CD4-positive, alpha-beta T cell treated with Interleukin-10 for 1 hour (primary cell): ENCODE measurements at regions not wholly inside any gene's neighbourhood (a gene's known extent, or its start where the extent isn't known, plus 50 kb on each side); places are given as distances from the start of the nearest gene placed in this dataset.
"Not testable (repeated sequence)": the region's sequence is repeated elsewhere in the genome, so short reads cannot be mapped to it uniquely, and the experiment has no call there.

ENCODE experiments used
- DNase-seq: peaks from one replicate; pipeline ENCODE4 v3.0.0-alpha.2; 2020

GRCh38 chr2:144003460-144004075, 516.4 kb downstream of the ZEB2 start:
- DNase-seq = no peak

DNA sequence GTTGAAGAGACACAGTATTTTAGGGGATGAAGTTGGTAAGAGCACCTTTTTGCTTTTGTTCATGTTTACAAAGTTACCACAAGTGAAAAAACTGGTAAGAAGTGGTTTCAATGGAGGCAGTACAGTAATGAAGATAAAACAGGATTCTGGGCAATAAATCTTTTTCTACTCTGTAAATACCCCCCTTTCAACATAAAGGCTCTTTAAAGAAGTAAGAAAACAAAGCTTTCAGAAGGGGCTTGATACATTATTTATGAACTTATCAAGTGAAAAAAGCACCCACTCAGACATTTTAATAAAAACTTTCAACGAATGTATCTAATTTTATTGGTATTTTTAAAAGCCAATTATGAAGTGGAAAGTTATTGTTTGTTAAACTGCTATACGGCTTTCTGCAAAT, 522.9 kb downstream of the ZEB2 start:
- no peak for DNase-seq

DNA sequence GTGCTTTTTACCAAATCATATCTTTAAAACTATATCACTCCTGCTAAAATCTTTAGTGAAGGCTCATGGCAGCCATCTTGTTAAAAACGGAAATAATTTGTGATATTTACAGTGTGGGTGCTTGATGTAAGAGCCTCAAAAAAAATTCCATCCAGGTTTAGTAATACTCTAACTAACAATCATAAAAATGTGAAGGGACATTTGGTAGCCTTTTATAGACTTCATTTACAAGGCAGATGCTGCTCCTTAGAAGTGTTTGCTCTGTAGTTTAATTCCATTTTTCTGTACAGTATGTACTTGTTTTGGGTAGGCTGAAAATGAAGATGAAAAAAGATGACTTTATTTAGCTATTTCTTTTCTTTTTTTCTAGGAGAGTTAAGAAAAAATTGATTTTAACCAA, 525.0 kb downstream of the ZEB2 start:
- DNase-seq = no peak

- not testable (repeated sequence) for DNase-seq
Measured at GRCh38 chr2:143991596-143991995, 528.3 kb downstream of the ZEB2 start.

- DNase-seq = no peak
Measured at GRCh38 chr2:143988082-143988481, 531.8 kb downstream of the ZEB2 start.

GRCh38 chr2:143981428-143981827, 538.5 kb downstream of the ZEB2 start:
- no peak for DNase-seq

DNA sequence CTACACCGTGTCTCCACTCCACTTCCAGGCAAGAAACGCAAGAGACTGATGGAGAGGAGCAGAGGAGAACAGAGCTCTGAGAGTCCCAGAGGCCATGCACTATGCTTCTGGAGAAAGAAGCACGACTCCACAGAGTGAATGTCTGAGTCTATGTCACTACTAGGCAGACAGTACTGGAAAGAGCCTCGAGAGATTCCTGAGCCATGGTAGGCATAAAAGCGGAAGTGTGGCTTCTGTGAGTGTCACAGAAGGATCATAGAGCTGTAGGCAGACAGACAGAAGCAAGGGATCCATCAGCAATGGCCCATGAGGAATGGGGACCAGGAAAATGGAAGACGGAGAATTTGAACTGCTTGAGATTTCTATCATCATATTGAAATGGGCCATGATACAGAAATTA, 542.6 kb downstream of the ZEB2 start:
- no peak for DNase-seq

DNA sequence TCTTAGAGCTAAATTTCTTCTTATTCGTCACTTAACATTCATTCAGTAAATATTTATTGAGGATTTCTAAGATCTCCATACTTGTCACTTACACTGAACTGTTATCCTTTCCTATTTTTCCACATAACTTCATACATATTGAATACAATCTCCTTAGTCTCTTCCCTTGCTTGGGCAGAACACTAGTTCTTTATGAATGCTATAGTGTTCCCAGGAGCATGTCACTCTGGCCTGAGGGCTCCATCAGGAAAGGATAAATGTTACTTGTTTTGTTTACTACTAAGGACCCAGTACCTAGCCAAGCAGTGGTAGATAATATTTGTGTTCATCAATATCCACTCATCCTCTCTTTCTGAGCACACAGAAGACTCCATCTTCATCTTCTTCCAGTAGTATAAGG, 544.7 kb downstream of the ZEB2 start:
- no peak for DNase-seq

DNA sequence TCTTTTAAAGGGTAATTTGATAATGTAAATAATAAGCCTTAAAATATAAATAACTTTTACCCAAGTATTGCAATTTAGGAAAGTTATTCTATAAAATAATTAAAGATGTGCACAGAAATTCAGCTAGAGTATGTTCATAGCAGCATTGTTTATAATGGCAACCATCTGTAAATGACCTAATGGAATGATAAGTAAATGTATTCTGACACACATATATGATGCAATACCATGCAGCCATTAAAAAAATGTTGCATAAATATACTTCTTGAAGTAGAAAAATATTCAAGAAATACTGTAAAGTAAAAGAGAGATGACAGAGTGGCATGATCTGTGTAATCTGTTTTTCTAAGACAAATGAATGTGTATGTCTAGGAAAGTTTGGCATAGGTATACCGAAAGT, 545.7 kb downstream of the ZEB2 start:
- no peak for DNase-seq

GRCh38 chr2:143968860-143969259, 551.1 kb downstream of the ZEB2 start:
- no peak for DNase-seq

- DNase-seq = no peak
Measured at GRCh38 chr2:143968360-143968759, 551.6 kb downstream of the ZEB2 start.

GRCh38 chr2:143965493-143966164, 554.3 kb downstream of the ZEB2 start:
- no peak for DNase-seq

- no peak for DNase-seq
Measured at GRCh38 chr2:143964891-143965290, 555.0 kb downstream of the ZEB2 start.

GRCh38 chr2:143960177-143960576, 559.7 kb downstream of the ZEB2 start:
- DNase-seq = no peak

DNA sequence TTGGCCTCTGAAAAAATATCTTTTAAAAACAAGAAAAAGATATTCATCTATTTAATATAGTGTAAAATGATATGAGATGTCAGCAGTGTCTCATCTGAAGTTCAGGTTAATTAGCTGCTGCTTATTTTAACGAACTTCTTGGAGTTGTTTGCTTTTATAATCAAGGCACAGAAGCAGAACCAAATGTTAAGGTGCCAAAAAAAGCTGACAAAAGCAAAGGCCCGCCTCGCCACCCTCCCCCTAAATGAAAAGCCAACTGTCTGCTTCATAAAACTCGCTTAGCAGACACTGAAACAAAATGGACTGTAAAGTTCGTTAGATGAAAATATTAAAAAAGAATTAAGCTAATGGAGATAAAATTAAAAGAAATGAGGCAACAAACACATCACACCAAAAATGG, 562.6 kb downstream of the ZEB2 start:
- no peak for DNase-seq

- no peak for DNase-seq
Measured at GRCh38 chr2:143955401-143956065, 564.4 kb downstream of the ZEB2 start.

DNA sequence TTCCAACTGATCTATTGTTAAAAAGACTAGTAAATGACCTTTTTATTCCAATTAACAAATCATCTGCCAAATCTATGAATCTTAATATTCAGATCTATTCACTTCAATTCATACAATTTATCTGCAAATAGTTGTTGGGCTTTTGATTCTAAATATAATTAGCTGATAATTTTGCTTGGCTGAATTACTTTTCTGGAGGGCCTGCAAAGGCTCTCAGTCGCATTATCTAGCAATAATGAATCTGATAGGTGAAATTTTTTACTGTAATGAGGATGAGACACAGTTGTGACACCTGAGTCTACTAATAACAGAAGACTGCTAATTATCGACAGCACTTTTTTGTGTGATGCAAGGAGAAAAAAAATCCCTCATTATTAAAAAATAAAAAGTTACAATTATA, 565.1 kb downstream of the ZEB2 start:
- DNase-seq = no peak

DNA sequence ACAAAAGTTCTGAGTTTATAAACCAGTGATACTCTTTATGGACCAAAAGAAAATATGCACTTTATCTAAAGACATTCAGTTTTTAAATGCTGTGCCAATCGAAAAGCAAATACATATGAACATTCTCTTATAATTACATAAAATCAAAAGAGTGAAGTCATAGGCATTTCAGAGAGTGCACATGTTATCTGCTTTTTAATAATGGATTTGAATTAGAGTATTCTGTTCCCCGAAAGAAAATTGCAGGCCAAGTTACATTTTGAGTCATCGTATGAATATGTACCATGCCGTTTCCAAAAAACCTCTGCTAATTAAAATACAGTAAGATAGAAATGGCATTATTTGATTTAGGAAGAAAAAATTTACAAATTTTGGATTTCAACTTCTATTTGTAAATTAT, 565.7 kb downstream of the ZEB2 start:
- DNase-seq = no peak

DNA sequence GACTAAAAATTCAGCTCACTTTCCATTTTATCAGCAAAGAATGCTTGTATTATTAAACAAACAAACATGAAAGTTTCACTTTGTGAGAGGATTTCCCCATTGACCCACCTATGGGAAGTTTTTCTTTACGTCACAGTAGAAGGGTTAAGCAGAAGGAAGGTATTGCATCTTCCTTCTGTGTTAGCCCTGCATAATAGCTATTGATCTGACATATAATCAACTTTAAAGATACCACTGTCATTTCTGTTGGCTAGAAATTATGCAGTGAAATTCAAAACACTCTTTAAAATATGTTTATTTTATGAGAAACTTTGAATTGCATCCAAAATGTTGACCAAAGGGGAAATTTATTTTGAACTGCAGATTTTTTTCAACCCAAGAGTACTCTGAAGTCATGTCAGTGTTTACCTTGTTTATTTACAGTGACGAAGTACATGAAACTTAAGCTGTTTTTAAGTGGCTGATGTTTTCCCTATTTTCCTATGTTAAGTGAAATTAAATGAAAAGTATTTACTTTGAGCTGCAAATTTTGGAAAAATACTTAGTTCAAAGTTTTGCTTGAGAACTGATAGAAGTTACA, 566.4 kb downstream of the ZEB2 start:
- DNase-seq = no peak

GRCh38 chr2:143952536-143952935, 567.4 kb downstream of the ZEB2 start:
- no peak for DNase-seq

GRCh38 chr2:143950704-143951103, 569.2 kb downstream of the ZEB2 start:
- DNase-seq = no peak

DNA sequence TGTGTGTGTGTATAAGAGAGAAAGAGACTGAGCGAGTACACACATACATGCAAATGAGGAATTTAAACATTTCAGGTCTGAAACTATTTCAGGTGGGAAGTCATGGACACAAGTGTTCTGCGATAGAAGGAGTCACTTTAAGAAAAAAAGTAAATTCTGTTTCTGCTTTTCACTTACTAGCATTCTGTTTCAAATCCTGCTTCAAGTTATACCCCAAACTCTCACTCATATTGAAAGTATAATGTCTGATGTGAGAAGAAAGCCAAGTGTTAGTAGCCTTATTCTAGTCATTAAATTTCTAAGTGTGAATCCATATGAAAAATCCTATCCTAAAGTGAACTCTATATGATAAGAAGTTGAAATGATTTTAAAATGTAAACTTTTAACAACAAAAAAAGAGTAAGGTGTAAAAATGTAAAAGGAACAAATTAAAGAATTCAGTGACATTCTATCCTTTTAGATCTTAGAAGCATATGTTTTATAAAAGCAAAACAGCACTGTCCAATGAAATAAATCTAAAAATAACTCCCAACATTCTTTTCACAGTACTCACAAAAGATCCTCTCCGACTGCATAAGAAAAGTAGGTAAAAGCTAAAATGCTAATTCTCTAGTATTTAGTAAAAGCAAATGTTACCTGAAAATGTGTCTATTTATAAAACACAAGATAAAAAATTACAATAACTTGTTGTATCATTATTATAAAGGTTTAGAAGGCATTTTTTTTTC, 570.6 kb downstream of the ZEB2 start:
- DNase-seq = no peak

DNA sequence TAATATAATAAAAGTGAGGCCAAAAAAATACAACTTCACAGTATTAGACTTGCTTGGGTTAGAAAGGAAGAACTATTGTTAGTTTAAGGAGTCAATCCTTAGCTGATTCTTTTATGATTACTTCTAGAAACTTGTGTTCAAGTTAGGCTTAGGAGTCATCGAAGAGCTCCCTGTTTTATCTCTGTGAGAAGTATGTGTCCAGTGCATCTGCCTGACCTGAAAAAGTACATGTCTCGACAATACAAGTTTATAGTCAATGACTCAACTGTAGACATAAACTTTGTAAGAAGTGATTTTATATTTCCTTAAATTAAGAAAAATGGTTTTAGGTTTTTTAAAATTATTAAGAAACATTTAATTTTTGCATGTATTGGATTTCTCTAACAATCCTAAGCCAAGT, 571.2 kb downstream of the ZEB2 start:
- no peak for DNase-seq
